ENCODE measurements at regions not wholly inside any gene's neighbourhood (a gene's known extent, or its start where the extent isn't known, plus 50 kb on each side); places are given as distances from the start of the nearest gene placed in this dataset.
"Not testable (repeated sequence)": the region's sequence is repeated elsewhere in the genome, so short reads cannot be mapped to it uniquely, and the experiment has no call there.

DNA sequence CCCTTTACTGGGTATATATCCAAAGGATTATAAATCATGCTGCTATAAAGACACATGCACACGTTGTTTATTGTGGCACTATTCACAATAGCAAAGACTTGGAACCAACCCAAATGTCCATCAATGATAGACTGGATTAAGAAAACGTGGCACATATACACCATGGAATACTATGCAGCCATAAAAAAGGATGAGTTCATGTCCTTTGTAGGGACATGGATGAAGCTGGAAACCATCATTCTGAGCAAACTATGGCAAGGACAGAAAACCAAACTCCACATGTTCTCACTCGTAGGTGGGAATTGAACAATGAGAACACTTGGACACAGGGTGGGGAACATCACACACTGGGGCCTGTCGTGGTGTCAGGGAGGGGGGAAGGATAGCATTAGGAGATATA, 59.2 kb downstream of the CXorf49B start:
- H3K4me3 ChIP-seq (ENCODE audit: low read depth, low read length); H3K27me3 ChIP-seq (ENCODE audit: insufficient read depth, low read depth, severe bottlenecking); H3K9me3 ChIP-seq (ENCODE audit: severe bottlenecking); H3K27ac ChIP-seq; DNase-seq; H3K36me3 ChIP-seq: not testable (repeated sequence)

DNA sequence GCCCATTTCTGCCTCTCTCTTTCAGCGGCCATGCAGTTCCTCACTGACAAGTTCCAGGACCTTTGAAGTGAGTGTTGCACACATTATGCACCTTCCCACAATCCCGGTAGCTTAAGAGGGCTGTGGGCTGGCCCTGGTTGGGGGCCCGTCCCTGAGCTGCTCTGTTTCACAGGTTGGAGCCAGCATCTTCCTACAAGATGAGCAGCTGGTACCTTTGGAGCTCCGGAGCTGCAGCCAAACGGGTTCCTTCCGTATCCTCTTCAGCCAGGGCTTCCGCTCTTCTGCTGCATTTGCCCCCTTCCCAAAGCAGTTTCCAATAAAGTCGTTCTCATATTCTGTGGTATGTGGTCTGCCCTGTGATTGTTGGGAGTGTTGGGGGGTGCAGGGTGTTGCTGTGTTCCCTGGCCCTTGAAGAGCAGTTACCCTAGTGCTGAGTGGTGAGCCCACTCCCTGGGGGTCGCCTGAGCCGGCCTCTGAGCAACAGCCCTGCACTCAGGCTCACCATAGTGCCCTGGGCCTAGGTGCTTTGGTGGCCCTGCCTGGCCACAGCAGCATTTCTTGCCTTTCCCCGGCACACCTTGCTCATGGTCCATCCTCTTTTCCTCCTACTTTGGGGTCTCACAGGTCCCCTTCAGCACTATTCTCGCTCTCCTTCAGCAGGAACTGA, 60.4 kb downstream of the CXorf49B start:
- TF ChIP-seq, protein P1, sequence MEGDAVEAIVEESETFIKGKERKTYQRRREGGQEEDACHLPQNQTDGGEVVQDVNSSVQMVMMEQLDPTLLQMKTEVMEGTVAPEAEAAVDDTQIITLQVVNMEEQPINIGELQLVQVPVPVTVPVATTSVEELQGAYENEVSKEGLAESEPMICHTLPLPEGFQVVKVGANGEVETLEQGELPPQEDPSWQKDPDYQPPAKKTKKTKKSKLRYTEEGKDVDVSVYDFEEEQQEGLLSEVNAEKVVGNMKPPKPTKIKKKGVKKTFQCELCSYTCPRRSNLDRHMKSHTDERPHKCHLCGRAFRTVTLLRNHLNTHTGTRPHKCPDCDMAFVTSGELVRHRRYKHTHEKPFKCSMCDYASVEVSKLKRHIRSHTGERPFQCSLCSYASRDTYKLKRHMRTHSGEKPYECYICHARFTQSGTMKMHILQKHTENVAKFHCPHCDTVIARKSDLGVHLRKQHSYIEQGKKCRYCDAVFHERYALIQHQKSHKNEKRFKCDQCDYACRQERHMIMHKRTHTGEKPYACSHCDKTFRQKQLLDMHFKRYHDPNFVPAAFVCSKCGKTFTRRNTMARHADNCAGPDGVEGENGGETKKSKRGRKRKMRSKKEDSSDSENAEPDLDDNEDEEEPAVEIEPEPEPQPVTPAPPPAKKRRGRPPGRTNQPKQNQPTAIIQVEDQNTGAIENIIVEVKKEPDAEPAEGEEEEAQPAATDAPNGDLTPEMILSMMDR (IDR thresholded peaks at IDR 0.05; ENCODE audit: low read depth, low read length): no peak
- Histone ChIP-seq H3K4me3 (ENCODE audit: low read depth, low read length) (no peak overlapping the region), H3K27ac (no peak overlapping the region), H3K36me3 (no peaks in the 10 kb centered on the region), H3K9me3 (ENCODE audit: severe bottlenecking) (no peaks in the 10 kb centered on the region), H3K27me3 (ENCODE audit: insufficient read depth, low read depth, severe bottlenecking) (peaks cover 4% of the 10 kb centered on the region)
- DNase-seq: no peak

DNA sequence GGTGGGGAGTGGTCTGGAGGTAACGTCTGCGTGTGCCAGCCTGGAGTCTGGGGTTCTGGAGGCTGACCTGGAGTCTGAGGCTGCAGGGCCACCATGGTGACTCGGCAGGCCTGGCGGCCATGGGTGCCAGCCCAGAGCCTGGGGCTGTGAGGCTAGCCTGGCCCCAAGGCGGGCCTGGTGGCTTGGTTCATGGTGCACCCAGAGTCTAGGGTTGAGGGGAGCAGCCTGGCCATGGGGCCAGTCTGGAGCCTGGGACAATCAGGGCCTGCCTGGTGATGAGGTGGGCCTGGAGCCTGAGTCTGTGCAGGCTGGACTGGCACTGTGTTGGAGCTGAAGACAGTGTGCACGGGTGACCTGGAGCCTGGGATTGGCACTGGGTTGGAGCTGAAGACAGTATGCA, 64.9 kb downstream of the CXorf49B start:
- H3K36me3 ChIP-seq: no peaks in the 10 kb centered on the region
- H3K9me3 ChIP-seq (ENCODE audit: severe bottlenecking): no peaks in the 10 kb centered on the region
- no peak overlapping the region for H3K27ac ChIP-seq

DNA sequence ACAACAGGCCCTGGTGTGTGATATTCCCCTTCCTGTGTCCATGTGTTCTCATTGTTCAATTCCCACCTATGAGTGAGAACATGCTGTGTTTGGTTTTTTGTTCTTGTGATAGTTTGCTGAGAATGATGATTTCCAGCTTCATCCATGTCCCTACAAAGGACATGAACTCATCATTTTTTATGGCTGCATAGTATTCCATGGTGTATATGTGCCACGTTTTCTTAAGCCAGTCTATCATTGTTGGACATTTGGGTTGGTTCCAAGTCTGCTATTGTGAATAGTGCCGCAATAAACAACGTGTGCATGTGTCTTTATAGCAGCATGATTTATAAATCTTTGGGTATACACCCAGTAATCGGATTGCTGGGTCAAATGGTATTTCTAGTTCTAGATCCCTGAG, 72.6 kb upstream of the NHSL2 start:
- DNase-seq; H3K27me3 ChIP-seq (ENCODE audit: insufficient read depth, low read depth, severe bottlenecking); H3K9me3 ChIP-seq (ENCODE audit: severe bottlenecking); H3K4me3 ChIP-seq (ENCODE audit: low read depth, low read length); H3K36me3 ChIP-seq; H3K27ac ChIP-seq: not testable (repeated sequence)

More for the DNA sequence above, 64.9 kb downstream of the CXorf49B start:
- no peak overlapping the region for H3K4me3 ChIP-seq (ENCODE audit: low read depth, low read length)
- TF ChIP-seq, protein P1 (IDR thresholded peaks at IDR 0.05; ENCODE audit: low read depth, low read length): no peak
- no peak for DNase-seq
- peaks cover 13% of the 10 kb centered on the region for H3K27me3 ChIP-seq (ENCODE audit: insufficient read depth, low read depth, severe bottlenecking)

DNA sequence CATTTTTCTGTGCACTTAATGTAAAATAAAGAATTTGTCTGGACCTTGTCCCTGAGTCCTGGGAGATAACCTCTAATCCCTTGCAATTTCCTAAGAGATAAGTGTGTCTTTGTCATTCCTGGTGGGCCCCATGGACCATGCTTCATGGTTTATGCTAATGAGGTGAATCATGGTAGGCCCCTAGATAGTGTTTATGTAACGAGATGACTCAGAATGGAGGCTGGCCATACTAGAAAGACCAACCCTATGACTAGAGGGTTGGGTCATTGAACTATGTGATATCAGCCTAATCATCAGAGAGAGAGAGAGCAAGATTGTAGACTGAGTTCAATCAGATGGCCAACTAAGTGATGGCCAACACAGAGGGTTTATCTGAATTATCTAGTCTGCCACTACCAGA, 64.2 kb upstream of the NHSL2 start:
- Histone ChIP-seq H3K27me3 (ENCODE audit: insufficient read depth, low read depth, severe bottlenecking) (peaks cover 3% of the 10 kb centered on the region), H3K4me3 (ENCODE audit: low read depth, low read length) (no peak overlapping the region), H3K27ac (no peak overlapping the region), H3K36me3 (no peaks in the 10 kb centered on the region), H3K9me3 (ENCODE audit: severe bottlenecking) (peaks cover 3% of the 10 kb centered on the region)
- no peak for DNase-seq
- TF ChIP-seq, protein P1 (IDR thresholded peaks at IDR 0.05; ENCODE audit: low read depth, low read length): no peak

DNA sequence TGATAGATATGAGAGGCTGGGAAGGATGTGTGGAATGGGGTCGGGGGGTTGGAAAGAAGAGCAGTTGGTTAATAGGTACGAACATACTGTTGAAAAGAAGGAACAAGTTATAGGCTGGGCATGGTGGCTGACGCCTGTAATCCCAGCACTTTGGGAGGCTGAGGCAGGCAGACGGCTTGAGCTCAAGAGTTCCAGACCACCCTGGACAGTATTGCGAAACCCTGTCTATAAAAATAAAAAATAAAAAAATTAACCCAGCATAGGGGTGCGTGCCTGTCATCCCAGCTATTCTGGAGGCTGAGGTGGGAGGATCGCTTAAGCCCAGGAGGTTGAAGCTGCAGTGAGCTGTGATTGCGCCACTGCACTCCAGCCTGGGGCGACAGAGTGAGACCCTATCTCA, 58.5 kb upstream of the NHSL2 start:
- TF ChIP-seq, protein P1 (IDR thresholded peaks at IDR 0.05; ENCODE audit: low read depth, low read length): no peak
- no peak for DNase-seq
- no peaks in the 10 kb centered on the region for H3K9me3 ChIP-seq (ENCODE audit: severe bottlenecking)
- H3K4me3 ChIP-seq (ENCODE audit: low read depth, low read length): no peak overlapping the region
- H3K36me3 ChIP-seq: no peaks in the 10 kb centered on the region
- no peak overlapping the region for H3K27ac ChIP-seq
- peaks cover 15% of the 10 kb centered on the region for H3K27me3 ChIP-seq (ENCODE audit: insufficient read depth, low read depth, severe bottlenecking)

DNA sequence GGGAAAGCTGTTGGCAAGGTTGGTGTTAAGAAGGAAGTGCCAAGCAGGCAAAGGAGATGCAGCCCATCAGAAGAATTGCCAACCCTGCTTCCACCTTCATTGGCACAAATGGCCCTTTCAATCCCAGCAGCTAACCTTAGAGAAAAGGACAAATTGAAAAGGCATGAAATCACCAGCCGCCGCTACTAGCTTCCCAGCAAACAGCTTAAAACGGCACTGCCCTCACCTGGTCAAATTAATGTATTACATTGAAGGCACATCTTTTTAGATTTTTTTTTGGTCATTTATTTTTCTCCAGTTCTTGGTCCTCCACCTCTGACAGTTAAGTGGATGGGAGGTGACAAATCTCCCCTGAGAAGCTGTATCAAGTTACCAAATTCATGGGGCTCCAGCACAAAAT, 51.0 kb upstream of the NHSL2 start:
- DNase-seq: peak; percentile 44
- H3K9me3 ChIP-seq (ENCODE audit: severe bottlenecking): no peaks in the 10 kb centered on the region

More for the DNA sequence above, 51.0 kb upstream of the NHSL2 start:
- Histone ChIP-seq H3K4me3 (ENCODE audit: low read depth, low read length) (no peak overlapping the region), H3K27ac (no peak overlapping the region), H3K36me3 (no peaks in the 10 kb centered on the region), H3K27me3 (ENCODE audit: insufficient read depth, low read depth, severe bottlenecking) (peaks cover 14% of the 10 kb centered on the region)
- TF ChIP-seq, protein P1 (IDR thresholded peaks at IDR 0.05; ENCODE audit: low read depth, low read length): peak; percentile 54

Data from WERI-Rb-1 (cell line).